ENCODE measurements at regions not wholly inside any gene's neighbourhood (a gene's known extent, or its start where the extent isn't known, plus 50 kb on each side); places are given as distances from the start of the nearest gene placed in this dataset.
"Not testable (repeated sequence)": the region's sequence is repeated elsewhere in the genome, so short reads cannot be mapped to it uniquely, and the experiment has no call there.

GRCh38 chr3:195635262-195635873 is 51.6 kb upstream of the APOD start:
- DNase-seq (ENCODE audit: low read depth): not testable (repeated sequence)

GRCh38 chr3:195634426-195635261 is 50.9 kb upstream of the APOD start:
- DNase-seq (ENCODE audit: low read depth): not testable (repeated sequence)

All from LHCN-M2 (cell line).